ENCODE measurements at regions not wholly inside any gene's neighbourhood (a gene's known extent, or its start where the extent isn't known, plus 50 kb on each side); places are given as distances from the start of the nearest gene placed in this dataset.
"Not testable (repeated sequence)": the region's sequence is repeated elsewhere in the genome, so short reads cannot be mapped to it uniquely, and the experiment has no call there.

DNA sequence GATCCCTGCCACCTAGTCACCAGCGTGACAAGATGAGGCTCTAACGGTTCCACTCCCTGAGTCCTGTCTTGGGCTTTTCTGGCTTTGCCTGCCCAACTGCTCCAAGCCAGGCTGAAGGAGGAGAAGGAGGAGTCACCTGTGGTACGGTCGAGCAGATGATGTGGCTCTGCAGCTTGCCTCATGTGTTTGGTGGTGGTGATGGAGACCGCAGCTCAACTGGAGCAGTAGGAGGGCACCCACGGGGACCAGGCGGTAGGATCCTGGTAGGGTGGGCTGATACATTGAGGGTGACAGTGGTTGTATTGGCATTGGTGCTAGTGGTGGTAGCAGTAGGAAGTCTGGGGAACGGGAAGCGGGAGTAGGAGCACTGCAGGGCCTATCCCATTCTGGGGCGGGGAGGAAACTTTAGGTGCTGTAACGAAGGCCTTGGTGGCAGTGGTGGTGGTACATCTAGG lies 202.8 kb upstream of the WSB1 start:
- DNase-seq (ENCODE audit: low read depth, low spot score), result no peak

DNA sequence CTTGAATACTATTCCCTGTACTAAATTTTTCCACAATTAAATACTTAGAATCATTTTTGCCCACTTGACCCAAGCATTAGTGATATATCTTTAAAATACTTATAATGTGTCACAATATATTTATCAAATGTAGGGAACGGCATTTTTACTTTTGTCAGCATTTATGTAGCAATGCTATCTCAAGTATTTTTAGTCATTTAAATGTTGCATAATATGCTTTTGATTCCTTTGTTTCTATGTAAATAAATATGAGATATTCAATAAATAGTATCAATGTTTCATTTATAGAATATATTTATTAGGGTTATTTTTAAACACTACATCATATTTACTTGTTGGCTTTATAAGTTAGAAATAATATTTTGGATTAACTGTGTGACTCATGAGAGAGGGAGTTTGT lies 199.7 kb upstream of the WSB1 start:
- DNase-seq (ENCODE audit: low read depth, low spot score), result not testable (repeated sequence)

DNA sequence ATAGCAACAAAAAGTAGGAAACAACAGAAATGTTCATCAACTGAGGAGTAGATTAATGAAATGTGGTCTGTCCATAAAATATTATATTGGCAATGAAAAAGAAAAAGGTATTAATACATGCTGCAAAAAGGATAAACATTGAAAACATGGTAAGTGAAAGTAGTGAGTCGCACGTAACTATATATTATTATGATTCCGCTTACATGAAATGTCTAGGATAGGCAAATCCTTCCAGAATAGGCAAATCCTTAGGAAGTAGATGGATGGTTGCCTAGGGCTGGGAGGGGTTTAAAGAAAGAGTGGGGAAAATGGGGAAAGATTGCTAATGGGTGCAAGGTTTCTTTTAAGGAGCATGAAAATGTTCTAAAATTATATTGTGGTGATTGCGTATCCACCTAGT lies 198.1 kb upstream of the WSB1 start:
- not testable (repeated sequence) for DNase-seq (ENCODE audit: low read depth, low spot score)

DNA sequence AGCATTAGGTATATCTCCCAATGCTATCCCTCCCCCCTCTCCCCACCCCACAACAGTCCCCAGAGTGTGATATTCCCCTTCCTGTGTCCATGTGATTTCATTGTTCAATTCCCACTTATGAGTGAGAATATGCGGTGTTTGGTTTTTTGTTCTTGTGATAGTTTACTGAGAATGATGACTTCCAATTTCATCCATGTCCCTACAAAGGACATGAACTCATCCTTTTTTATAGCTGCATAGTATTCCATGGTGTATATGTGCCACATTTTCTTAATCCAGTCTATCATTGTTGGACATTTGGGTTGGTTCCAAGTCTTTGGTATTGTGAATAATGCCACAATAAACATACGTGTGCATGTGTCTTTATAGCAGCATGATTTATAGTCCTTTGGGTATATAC lies 194.6 kb upstream of the WSB1 start:
- not testable (repeated sequence) for DNase-seq (ENCODE audit: low read depth, low spot score)

DNA sequence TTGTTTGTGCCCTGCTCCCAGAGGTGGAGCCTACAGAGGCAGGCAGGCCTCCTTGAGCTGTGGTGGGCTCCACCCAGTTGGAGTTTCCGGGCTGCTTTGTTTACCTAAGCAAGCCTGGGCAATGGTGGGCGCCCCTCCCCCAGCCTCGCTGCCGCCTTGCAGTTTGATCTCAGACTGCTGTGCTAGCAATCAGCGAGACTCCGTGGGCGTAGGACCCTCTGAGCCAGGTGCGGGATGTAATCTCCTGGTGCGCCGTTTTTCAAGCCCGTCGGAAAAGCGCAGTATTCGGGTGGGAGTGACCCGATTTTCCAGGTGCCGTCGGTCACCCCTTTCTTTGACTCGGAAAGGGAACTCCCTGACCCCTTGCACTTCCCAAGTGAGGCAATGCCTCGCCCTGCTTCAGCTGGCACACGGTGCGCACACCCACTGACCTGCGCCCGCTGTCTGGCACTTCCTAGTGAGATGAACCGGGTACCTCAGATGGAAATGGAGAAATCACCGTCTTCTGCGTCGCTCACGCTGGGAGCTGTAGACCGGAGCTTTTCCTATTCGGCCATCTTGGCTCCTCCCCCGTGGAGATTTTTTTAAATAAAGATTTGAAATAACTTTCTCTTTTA lies 189.2 kb upstream of the WSB1 start:
- DNase-seq (ENCODE audit: low read depth, low spot score), result not testable (repeated sequence)

DNA sequence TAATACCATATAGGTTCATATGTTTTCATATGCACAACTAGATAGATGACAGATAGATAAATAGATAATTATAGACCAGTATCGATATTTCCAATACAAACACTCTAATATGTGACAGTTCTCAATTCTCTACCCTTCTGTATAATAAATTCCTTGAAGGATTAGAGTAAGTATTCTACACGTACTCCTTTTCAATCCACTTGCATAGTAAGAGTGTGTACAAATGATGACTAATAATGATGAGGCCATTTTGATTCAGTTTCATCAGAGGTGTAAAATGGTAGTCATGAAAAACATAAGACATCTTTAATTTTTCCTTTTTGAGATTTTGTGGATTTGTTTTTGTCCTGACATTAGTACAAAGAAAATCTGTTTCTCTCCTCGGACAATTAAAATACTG lies 188.3 kb upstream of the WSB1 start:
- DNase-seq (ENCODE audit: low read depth, low spot score), result no peak

DNA sequence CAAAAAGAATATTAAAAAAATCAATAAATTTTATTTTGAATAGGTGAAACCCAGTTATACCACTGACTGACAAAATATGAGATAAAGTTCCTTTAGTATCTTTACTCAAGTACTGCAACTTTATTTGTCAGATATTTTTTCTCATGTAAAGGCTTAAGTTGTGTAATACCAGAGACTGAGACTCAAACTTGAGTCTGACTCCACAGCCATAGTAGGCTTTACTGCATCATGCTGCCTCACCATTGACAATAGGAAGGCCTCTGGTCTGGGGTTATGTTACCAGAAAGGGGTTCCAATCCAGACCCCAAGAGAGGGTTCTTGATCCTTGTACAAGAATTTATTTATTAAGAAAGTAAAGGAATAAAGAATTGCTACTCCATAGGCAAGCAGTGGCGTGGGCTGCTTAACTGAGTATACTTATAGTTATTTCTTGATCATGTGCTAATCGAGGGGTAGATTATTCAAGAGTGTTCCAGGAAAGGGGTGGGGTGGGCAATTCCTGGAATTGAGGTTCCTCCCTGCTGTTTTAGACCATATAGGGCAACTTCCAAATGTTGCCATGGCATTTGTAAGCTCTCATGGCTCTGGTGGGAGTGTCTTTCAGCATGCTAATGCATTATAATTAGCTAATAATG lies 187.4 kb upstream of the WSB1 start:
- DNase-seq (ENCODE audit: low read depth, low spot score), result no peak

DNA sequence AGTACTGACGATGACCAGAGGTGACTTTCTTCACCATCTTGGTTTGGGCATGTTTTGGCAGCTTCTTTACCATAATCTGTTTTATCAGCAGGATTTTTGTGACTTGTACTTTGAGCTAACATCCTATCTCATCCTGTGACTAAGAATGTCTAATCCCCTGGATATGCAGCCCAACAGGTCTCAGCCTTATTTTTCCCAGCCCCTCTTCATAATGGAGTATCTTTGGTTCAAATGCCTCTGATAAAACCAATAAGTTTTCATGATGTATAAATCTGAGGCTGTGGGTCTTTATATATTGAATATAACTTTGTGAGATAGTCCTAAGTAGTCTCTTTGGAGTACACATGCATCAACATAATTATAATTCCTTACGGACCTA lies 186.9 kb upstream of the WSB1 start:
- DNase-seq (ENCODE audit: low read depth, low spot score), result no peak

DNA sequence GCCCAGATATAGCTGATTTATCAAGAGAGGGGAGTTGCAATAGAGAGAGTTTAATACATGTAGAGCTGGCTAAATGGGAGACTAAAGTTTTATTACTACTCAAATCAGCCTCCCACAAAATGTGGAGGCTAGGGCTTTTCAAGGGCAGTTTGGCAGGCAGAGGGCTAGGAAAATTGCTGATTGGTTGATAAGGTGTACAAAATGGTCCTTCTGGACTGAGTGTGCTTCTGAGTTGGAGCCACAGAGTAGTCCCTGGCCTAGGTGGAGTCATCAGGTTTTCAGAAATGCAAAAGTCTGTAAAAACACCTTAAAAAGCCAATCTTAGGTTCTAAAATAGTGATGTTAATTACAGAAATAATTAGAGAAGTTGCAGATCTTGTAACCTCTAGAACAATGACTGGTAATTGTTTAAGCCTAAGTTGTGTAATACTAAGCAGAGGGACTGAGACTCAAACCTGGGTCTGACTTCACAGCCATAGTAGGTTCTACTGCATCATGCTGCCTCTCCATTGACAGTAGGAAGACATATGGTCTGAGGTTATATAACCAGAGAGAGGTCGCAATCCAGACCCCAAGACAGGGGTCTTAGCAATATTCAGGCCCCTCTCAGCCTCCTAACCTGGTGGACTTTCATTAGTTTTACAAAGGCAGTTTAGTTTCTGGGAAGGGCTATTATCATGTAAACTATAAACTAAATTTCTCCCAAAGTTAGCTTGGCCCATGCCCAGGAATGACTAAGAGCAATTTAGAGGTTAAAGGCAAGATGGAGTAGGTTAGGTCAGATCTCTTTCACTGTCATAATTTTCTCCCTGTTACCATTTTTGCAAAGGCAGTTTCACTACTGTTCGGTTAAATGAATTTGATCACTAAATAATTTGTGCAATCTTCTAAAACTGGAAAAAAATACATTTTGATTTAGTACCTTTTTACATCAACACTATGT lies 186.3 kb upstream of the WSB1 start:
- not testable (repeated sequence) for DNase-seq (ENCODE audit: low read depth, low spot score)

DNA sequence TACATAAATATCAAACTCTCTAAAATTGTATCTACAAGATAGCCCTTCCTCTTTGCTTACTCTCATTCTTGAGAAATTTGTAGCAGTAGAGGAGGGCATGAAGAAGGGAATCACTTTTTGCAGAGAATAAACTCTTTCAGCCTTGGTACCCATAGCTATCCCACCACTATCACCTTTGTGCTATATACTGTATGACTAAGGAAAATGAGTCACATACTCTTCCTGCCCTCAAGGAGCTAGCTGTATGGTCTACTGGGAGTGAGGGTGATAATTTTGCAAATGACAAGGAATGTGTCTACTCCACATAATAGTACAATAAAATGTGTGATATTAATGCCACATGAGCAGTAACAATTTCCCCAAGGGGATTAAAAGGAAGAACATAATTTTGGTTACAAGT lies 184.6 kb upstream of the WSB1 start:
- DNase-seq (ENCODE audit: low read depth, low spot score), result no peak

DNA sequence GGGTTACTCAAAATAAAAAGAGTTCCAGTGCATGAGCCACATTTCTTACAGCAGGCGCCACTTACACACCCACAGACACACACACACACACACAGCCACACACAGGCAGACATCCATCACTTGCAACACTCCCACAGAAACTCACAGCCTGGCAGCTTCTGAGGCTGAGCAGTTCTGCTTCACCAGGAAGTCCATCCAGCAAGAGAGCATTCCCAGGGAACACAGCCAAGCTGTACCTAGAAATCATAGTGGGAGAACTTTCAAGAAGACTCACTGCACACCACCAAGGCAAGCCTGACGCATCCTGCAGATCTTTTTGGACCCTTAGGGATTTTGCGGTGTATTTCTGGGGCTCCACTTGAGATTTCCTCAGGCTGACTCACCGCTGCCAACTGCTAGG lies 140.9 kb upstream of the WSB1 start:
- DNase-seq (ENCODE audit: low read depth, low spot score), result no peak

DNA sequence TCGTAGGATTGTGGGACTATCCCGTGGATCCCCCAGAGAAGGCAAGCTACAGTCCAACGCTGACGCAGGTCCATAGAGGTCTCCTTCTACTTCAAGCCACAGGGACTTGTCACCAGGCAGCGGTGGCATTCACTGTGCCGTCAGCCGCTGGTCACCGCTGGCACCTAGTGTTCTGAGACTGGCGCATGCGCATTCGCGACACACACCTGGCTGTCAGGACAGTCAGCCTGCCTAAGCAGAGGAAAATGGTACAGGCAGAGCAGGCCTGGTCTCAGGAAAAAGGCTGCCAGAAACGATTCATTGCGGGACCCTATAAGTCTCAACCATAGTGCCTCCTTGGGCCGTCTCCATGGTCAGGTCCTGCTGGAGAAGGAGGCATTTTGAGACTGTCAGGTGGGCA lies 138.0 kb upstream of the WSB1 start:
- no peak for DNase-seq (ENCODE audit: low read depth, low spot score)

DNA sequence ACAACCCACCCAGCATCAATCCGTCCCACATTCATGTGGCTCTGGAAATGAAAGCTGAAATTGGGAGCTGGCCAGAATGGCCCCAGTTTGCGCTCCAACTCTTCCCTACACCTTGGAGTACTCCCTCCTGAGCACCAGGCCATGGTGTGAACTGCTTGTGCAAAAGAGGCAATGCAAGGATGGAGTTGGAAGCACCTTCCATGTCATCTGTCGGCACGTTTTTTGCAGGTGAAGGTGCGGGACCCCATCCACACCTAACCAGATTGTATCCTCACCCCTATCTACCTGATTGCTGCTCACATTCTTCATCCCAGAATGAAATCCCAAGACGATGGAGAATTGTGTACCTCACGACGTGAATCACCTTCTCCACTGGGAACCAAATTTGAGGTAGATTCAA lies 136.6 kb upstream of the WSB1 start:
- DNase-seq (ENCODE audit: low read depth, low spot score), result no peak

DNA sequence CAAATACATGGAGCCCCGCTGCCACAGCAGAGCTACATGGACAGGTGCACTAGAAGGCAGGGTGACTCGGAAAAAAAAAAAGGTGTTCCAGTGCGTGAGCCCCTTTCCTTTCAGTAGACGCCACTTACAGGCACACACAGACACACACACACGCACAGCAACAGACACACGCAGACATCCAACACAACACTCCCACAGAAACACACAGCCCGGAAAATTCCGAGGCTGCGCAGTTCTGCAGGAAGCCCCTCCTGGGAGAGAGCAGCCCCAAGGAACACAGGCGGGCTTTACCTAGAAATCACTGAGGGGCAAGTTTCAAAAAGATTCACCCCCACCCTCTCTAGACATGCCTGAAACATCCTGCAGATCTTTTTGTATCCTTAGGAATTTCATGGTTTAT lies 136.0 kb upstream of the WSB1 start:
- no peak for DNase-seq (ENCODE audit: low read depth, low spot score)

DNA sequence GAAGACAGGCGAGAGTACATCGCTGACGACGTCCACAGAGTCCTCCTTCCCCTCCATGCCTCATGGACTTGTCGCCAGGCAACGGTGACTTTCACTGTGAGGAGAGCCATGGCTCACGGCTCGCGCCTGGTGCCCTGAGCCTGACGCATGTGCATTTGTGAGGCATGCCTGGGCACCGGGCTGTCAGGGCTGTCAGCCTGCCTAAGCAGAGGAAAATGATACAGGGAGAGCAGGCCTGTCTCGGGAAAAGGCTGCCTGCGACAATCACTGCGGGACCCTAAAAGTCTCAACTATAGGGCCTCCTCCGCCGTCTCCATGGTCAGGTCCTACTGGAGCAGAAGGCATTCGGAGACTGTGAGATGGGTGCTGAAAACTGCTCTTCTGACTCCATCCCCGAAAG lies 135.5 kb upstream of the WSB1 start:
- DNase-seq (ENCODE audit: low read depth, low spot score), result no peak

DNA sequence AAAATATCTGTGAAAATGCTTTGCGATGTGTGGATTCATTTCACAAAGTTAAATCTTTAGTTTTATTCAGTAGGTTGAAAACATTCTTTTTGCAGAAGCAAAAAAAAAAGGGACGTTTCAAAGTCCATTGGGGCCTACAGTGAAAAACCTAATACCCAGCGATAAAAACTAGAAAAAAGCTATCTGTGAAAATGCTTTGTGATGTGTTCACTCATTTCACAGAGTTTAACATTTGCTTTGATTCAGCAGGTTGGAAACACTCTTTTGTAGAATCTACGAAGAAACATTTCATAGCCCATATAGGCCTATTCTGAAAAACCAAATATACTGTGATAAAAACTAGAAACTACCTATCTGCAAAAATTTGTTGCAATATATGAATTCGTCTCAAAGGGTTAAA lies 113.6 kb upstream of the WSB1 start:
- DNase-seq (ENCODE audit: low read depth, low spot score), result no peak

DNA sequence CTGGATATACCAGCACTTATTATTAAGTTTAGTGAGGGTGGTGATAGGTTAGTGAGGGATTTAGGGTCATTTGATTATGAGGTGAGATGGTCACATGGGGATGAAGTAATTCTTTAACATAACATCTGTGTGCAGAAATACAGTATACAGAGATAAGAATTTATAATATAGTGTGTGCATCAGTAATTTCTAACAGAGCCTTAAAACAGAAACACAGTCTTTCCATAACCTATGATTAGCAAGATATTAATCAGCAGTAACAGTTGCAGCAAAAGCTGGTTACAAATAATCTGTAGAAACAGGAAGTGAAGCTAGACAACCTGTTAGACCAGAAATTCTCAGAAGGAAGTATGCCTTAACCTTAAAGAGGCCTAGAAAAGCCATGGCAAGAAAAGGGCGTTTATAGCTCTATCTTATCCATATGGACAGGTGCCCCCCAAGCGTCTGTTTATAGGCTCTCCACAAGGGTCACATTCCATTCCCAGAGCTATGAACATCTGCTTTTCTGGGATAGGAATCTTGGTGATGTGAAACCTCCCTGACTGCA lies 112.5 kb upstream of the WSB1 start:
- DNase-seq (ENCODE audit: low read depth, low spot score), result not testable (repeated sequence)

DNA sequence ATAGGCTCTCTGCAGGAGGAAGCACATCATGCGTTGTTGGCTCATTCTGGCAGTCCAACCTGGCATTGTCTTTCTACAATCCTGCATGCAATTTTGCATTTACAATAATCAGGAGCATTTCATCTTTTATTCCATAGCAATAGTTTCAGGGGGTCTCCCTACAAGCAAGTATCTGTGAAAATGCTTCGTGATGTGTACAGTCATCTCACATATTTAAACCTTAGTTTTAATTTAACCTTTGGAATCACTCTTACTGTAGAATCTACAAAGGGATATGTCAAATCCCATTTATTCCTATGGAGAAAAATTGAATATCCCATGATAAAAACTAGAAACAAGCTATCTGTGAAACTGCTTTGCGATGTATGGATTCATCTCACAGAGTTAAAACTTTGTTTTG lies 112.0 kb upstream of the WSB1 start:
- DNase-seq (ENCODE audit: low read depth, low spot score), result no peak

DNA sequence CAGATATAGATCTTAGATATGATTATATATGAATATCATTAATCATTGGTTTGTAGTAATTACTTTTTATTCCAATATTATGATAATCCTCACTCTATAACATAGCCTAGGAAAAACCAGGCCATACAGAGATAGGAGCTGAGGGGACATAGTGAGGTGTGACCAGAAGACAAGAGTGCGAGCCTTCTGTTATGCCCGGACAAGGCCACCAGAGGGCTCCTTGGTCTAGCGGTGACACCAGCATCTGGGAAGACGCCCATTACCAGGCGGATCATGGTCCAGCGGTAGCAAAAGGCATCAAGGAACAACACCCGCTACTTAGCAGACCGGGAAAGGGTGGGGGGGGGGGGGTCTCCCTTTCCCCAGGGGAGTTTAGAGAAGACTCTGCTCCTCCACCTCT lies 96.4 kb upstream of the WSB1 start:
- DNase-seq (ENCODE audit: low read depth, low spot score), result not testable (repeated sequence)

DNA sequence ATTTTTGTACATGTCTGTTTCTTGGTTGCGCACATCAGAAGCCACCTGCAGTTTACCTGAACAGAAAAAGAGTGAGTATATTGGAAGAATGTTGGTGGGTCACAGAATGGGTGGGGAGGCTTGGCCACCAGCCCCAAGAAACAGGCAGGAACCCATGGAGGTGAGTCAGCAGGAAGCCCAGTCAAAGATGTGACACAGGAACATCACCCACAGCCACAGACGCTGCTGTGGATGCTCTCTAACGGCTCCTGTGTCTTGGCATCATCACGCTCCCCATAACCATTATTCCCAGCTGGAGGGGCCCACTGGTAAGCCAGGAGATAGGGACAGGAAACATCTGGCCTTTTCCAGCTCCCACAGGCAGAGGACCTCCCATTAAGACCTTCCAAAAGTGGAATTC lies 94.0 kb upstream of the WSB1 start:
- no peak for DNase-seq (ENCODE audit: low read depth, low spot score)

DNA sequence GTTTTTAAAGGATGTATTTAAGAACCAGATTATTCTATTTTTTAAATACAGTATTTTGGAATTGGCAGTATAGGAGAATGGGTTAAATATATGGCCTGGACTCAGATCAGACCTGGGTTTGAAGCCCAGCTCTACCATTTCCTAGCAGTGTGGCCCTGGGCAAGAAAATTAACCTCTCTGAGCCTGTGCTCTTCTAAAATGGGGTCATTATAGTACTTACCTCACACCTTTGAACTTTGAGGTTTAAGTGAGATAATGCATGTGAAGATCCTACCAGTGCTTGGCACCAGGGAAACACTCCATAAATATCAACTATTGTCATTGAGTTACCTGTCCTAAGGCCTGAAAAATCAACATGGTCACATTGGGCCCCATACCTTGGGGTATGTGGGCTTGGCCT lies 93.4 kb upstream of the WSB1 start:
- no peak for DNase-seq (ENCODE audit: low read depth, low spot score)

DNA sequence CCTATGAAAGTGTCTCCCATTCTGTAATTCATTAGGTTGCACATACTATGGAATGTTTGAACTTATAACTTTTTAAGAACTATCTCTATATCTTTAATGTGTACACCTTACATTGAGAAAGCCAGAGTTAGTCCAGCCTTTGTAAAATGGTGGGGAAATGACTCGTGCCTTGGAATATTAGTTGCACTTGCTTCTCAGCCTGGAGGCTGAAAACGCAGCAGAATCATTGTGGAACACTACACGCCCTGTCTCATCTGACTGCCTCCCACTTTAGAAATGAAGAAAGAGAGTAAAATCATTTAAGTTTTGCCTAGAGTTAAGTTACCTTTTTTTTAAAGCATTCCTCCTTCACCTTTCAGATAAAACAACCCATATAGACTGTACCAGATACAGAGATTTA lies 90.7 kb upstream of the WSB1 start:
- no peak for DNase-seq (ENCODE audit: low read depth, low spot score)

Measured in smooth muscle cell of the brain vasculature (primary cell).